ENCODE measurements at regions not wholly inside any gene's neighbourhood (a gene's known extent, or its start where the extent isn't known, plus 50 kb on each side); places are given as distances from the start of the nearest gene placed in this dataset.

DNA sequence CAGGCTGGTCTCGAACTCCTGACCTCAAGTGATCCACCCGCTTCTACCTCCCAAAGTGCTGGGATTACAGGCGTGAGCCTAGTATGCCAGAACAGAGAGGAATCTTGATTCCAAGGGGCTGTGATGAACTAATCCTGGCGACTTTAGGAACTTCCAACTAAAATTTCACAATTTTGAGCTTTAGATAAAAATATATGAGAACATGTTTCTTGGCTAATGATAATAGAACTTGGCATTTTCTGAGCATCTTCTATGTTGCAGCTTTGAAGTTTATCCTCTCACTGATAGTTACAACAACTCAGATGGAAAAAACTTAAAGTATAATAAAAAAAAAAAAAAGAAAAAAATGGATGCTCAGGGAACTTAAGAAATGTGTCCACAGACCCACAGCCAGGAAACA is 69.8 kb upstream of the WSCD1 start:
- TF ChIP-seq, protein P1, sequence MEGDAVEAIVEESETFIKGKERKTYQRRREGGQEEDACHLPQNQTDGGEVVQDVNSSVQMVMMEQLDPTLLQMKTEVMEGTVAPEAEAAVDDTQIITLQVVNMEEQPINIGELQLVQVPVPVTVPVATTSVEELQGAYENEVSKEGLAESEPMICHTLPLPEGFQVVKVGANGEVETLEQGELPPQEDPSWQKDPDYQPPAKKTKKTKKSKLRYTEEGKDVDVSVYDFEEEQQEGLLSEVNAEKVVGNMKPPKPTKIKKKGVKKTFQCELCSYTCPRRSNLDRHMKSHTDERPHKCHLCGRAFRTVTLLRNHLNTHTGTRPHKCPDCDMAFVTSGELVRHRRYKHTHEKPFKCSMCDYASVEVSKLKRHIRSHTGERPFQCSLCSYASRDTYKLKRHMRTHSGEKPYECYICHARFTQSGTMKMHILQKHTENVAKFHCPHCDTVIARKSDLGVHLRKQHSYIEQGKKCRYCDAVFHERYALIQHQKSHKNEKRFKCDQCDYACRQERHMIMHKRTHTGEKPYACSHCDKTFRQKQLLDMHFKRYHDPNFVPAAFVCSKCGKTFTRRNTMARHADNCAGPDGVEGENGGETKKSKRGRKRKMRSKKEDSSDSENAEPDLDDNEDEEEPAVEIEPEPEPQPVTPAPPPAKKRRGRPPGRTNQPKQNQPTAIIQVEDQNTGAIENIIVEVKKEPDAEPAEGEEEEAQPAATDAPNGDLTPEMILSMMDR (IDR thresholded peaks at IDR 0.05) = no peak
- TF ChIP-seq POLR2A (IDR thresholded peaks at IDR 0.05) (no peak), EP300 (IDR thresholded peaks at IDR 0.05) (no peak)

All from tibial nerve (tissue), 4 donors.